OCI-LY7 (cell line): ENCODE measurements at regions not wholly inside any gene's neighbourhood (a gene's known extent, or its start where the extent isn't known, plus 50 kb on each side); places are given as distances from the start of the nearest gene placed in this dataset.

Experiments
- EZH2phosphoT487 ChIP-seq: fragments of 200-600 bp; sonication (generic); IDR thresholded peaks from 2 replicates; pipeline ENCODE4 v1.6.1; 2018; ENCODE audit warnings: low read depth, borderline replicate concordance, mild to moderate bottlenecking, mixed run types, antibody characterized with exemption, low read length, moderate library complexity, mixed read lengths
- TF ChIP-seq, protein P1 (sequence below): fragments of 200-600 bp; sonication (generic); conservative IDR thresholded peaks from 2 replicates; pipeline ENCODE4 v1.5.1; 2014; ENCODE audit warnings: mild to moderate bottlenecking, antibody characterized with exemption, low read length, moderate library complexity, mixed read lengths

GRCh38 chr11:97751405-97751804 is 1269.3 kb upstream of the CNTN5 start:
- TF ChIP-seq, protein P1, sequence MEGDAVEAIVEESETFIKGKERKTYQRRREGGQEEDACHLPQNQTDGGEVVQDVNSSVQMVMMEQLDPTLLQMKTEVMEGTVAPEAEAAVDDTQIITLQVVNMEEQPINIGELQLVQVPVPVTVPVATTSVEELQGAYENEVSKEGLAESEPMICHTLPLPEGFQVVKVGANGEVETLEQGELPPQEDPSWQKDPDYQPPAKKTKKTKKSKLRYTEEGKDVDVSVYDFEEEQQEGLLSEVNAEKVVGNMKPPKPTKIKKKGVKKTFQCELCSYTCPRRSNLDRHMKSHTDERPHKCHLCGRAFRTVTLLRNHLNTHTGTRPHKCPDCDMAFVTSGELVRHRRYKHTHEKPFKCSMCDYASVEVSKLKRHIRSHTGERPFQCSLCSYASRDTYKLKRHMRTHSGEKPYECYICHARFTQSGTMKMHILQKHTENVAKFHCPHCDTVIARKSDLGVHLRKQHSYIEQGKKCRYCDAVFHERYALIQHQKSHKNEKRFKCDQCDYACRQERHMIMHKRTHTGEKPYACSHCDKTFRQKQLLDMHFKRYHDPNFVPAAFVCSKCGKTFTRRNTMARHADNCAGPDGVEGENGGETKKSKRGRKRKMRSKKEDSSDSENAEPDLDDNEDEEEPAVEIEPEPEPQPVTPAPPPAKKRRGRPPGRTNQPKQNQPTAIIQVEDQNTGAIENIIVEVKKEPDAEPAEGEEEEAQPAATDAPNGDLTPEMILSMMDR = no peak
- TF ChIP-seq EZH2phosphoT487 = no peak
